ENCODE measurements at regions not wholly inside any gene's neighbourhood (a gene's known extent, or its start where the extent isn't known, plus 50 kb on each side); places are given as distances from the start of the nearest gene placed in this dataset.

DNA sequence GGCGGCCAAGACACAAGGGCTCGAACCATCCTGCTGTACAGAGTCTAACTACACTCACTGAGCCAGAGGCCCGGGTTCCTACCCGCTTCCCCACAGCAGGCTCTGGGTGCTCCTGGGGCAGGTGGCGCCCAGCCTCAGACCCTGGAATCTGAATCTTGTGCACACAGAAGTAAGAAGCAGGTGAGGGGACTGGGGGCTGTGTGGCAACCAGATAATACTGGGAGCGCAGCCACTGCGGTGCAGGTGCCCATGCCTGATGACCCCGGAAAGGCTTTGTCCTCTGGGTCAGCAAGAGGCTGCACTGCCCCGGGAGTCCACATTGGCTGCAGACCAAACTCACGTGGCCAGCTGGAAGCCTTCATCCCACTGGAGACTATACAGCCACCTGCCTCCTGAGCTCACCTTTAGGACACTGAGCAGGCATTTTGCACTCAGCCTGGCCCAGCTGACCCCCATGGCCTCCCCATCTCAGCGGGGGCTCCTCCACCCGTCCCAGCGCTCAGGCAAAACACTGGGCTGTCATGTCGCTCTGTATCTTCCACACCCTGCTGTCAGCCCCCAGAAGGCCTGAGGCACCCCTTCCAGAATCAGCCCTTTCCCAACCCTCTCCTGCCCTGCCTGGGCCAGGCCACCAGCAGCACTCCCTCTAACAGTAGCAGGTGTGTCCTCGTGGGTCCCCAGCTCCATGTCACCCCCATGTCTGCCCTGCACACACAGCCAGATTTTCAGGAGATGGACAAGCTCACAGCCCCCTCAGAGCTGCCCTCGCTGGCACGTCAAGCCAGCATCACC lies 101.0 kb upstream of the IQSEC1 start:
- TF ChIP-seq CTCF (IDR thresholded peaks at IDR 0.05; ENCODE audit: low read depth, low read length) (no peak), EZH2phosphoT487 (IDR thresholded peaks at IDR 0.05; ENCODE audit: low read depth) (no peak)
